H1 (cell line): ENCODE measurements at regions not wholly inside any gene's neighbourhood (a gene's known extent, or its start where the extent isn't known, plus 50 kb on each side); places are given as distances from the start of the nearest gene placed in this dataset.

Experiments used
- CTCF ChIA-PET: fragments of 300-600 bp; sonication (Branson Sonifier 250); formaldehyde crosslinking; loops from one replicate; lab custom pipeline; 2021; ENCODE audit not compliant: partially characterized antibody; lab: Charles Lee
- POLR2A ChIA-PET: fragments of 300-600 bp; sonication (Branson Sonifier 250); formaldehyde crosslinking; loops from one replicate; lab custom pipeline; 2021; ENCODE audit warnings: inconsistent platforms; ENCODE audit not compliant: partially characterized antibody; lab: Charles Lee
- DNase-seq, 2 experiments: peaks; one replicate each; pipeline versions ENCODE4 v3.0.0 to v3.0.0-alpha.2; 2010 to 2022; ENCODE audit warnings: low spot score in 2 of 2, low read depth in 1 of 2, mixed read lengths in 1 of 2
- FAIRE-seq: peaks from 2 replicates; lab custom pipeline; 2011; peaks lifted over from hg19 to GRCh38; lab: Jason Lieb, UNC
- H2AFZ ChIP-seq: 2 replicates; pipeline ENCODE4 v1.8.1; 2012; ENCODE audit warnings: low read length, inconsistent platforms
- H2AK5ac ChIP-seq: 2 replicates; pipeline ENCODE4 v1.6.1; 2013; ENCODE audit warnings: low read depth, low read length
- H2BK120ac ChIP-seq: replicated peaks from 2 replicates; pipeline ENCODE3; 2013; ENCODE audit warnings: low read depth, low read length, inconsistent platforms
- H2BK12ac ChIP-seq: 2 replicates; pipeline ENCODE4 v1.6.1; 2013; ENCODE audit warnings: low read depth, low read length
- H2BK15ac ChIP-seq: 2 replicates; pipeline ENCODE4 v1.6.1; 2013; ENCODE audit warnings: low read length
- H2BK20ac ChIP-seq: 2 replicates; pipeline ENCODE4 v1.6.1; 2013; ENCODE audit warnings: low read length
- H2BK5ac ChIP-seq: 2 replicates; pipeline ENCODE4 v1.6.1; 2013; ENCODE audit warnings: low read depth, low read length
- H3K14ac ChIP-seq: 2 replicates; pipeline ENCODE4 v1.6.1; 2013; ENCODE audit warnings: inconsistent platforms; ENCODE audit not compliant: insufficient read length
- H3K18ac ChIP-seq: 2 replicates; pipeline ENCODE4 v1.6.1; 2013; ENCODE audit warnings: low read length; ENCODE audit errors: extremely low read depth
- H3K23ac ChIP-seq: 2 replicates; pipeline ENCODE4 v1.6.1; 2013; ENCODE audit warnings: inconsistent platforms; ENCODE audit not compliant: insufficient read length
- H3K23me2 ChIP-seq: 2 replicates; pipeline ENCODE4 v1.6.1; 2013; ENCODE audit warnings: low read depth, low read length
- H3K27ac ChIP-seq: 2 replicates; pipeline ENCODE4 v1.6.1; 2011; ENCODE audit warnings: low read depth, low read length, inconsistent platforms
- H3K27me3 ChIP-seq, 4 experiments: replicated peaks in 1 of 4; 1 replicate in 1 of 4; 2 replicates in 3 of 4; pipeline versions ENCODE4 v1.6.1 to v1.8.1; 2011 to 2013; ENCODE audit warnings: low read length in 3 of 4, mild to moderate bottlenecking in 3 of 4, inconsistent platforms in 2 of 4, mixed read lengths in 2 of 4, moderate library complexity in 1 of 4; ENCODE audit not compliant: control insufficient read depth in 3 of 4, insufficient read depth in 3 of 4; ENCODE audit errors: extremely low read depth in 1 of 4
- H3K36me3 ChIP-seq, 4 experiments: 2 replicates each; pipeline versions ENCODE4 v1.6.1 to v1.8.1; 2011 to 2013; ENCODE audit warnings: mild to moderate bottlenecking in 4 of 4, low read length in 3 of 4, moderate library complexity in 2 of 4, control low read depth in 1 of 4, inconsistent platforms in 1 of 4; ENCODE audit not compliant: insufficient read depth in 4 of 4, control insufficient read depth in 2 of 4
- H3K4ac ChIP-seq: replicated peaks from 2 replicates; pipeline ENCODE3; 2013; ENCODE audit warnings: low read length, low read depth, mixed read lengths, inconsistent platforms; ENCODE audit not compliant: insufficient read length
- H3K4me1 ChIP-seq, 4 experiments: replicated peaks in 1 of 4; 1 replicate in 1 of 4; 2 replicates in 3 of 4; pipeline versions ENCODE4 v1.6.1 to v1.8.1; 2011 to 2013; ENCODE audit warnings: low read length in 3 of 4, inconsistent platforms in 2 of 4, mixed read lengths in 1 of 4; ENCODE audit not compliant: insufficient read depth in 4 of 4, control insufficient read depth in 3 of 4
- H3K4me2 ChIP-seq, 2 experiments: 2 replicates each; pipeline versions ENCODE4 v1.6.1 to v1.8.1; 2011 to 2013; ENCODE audit warnings: low read depth in 2 of 2, low read length in 2 of 2, control low read depth in 1 of 2, inconsistent platforms in 1 of 2, mild to moderate bottlenecking in 1 of 2; ENCODE audit not compliant: insufficient read depth in 1 of 2
- H3K4me3 ChIP-seq, 4 experiments: fragments of 200-600, 300-600 bp in 1 of 4; sonication (generic), shearing (Covaris generic), sonication (Bioruptor Twin) in 1 of 4; 2 replicates each; pipeline versions ENCODE4 v1.5.1 to v1.8.1; 2011 to 2016; ENCODE audit warnings: low read length in 4 of 4, low read depth in 3 of 4, control low read depth in 2 of 4, inconsistent platforms in 2 of 4, mild to moderate bottlenecking in 2 of 4, mixed read lengths in 1 of 4, moderate library complexity in 1 of 4; ENCODE audit not compliant: insufficient read depth in 2 of 4; ENCODE audit errors: extremely low read depth in 1 of 4
- H3K56ac ChIP-seq: replicated peaks from 2 replicates; pipeline ENCODE3; 2013; ENCODE audit warnings: low read depth, mild to moderate bottlenecking, mixed read lengths, low read length, inconsistent platforms; ENCODE audit not compliant: insufficient read length
- H3K79me1 ChIP-seq: 2 replicates; pipeline ENCODE4 v1.6.1; 2013; ENCODE audit warnings: low read depth, low read length, control low read depth
- H3K79me2 ChIP-seq, 2 experiments: 2 replicates each; pipeline versions ENCODE4 v1.6.1 to v1.8.1; 2012 to 2013; ENCODE audit warnings: low read length in 2 of 2, mild to moderate bottlenecking in 2 of 2, inconsistent platforms in 1 of 2; ENCODE audit not compliant: insufficient read depth in 2 of 2, control insufficient read depth in 1 of 2
- H3K9ac ChIP-seq, 4 experiments: replicated peaks in 1 of 4; 1 replicate in 1 of 4; 2 replicates in 3 of 4; pipeline versions ENCODE4 v1.6.1 to v1.8.1; 2011 to 2013; ENCODE audit warnings: low read depth in 3 of 4, low read length in 3 of 4, control low read depth in 2 of 4, mild to moderate bottlenecking in 2 of 4, moderate library complexity in 2 of 4, inconsistent platforms in 1 of 4; ENCODE audit errors: extremely low read depth in 1 of 4
- H3K9me3 ChIP-seq, 2 experiments: 2 replicates each; pipeline versions ENCODE4 v1.6.1 to v1.8.1; 2012 to 2013; ENCODE audit warnings: mild to moderate bottlenecking in 2 of 2, moderate library complexity in 2 of 2, control low read depth in 1 of 2, inconsistent platforms in 1 of 2, low read depth in 1 of 2, low read length in 1 of 2, mixed read lengths in 1 of 2; ENCODE audit not compliant: insufficient read depth in 2 of 2
- H4K20me1 ChIP-seq, 2 experiments: replicated peaks in 1 of 2; 2 replicates each; pipeline versions ENCODE3 to v1.8.1; 2011 to 2013; ENCODE audit warnings: inconsistent platforms in 2 of 2, low read length in 2 of 2, mild to moderate bottlenecking in 1 of 2; ENCODE audit not compliant: insufficient read depth in 2 of 2, control insufficient read depth in 1 of 2
- H4K5ac ChIP-seq: 2 replicates; pipeline ENCODE4 v1.6.1; 2013; ENCODE audit warnings: low read length, low read depth, mixed read lengths, inconsistent platforms; ENCODE audit not compliant: insufficient read length
- H4K8ac ChIP-seq: 2 replicates; pipeline ENCODE4 v1.8.0; 2013; ENCODE audit warnings: mild to moderate bottlenecking, moderate library complexity, low read length, inconsistent platforms; ENCODE audit not compliant: insufficient read depth; ENCODE audit errors: extremely low read depth
- H4K91ac ChIP-seq: replicated peaks from 2 replicates; pipeline ENCODE3; 2013; ENCODE audit warnings: low read length, mixed read lengths, inconsistent platforms; ENCODE audit not compliant: insufficient read length
- CHD1 ChIP-seq: IDR thresholded peaks from 2 replicates; pipeline ENCODE4 v1.6.1; 2012; ENCODE audit warnings: low read depth, low read length, improper control_type of control experiment
- WGBS, 2 experiments: shearing (Covaris generic) in 1 of 2; methylation state at CpG; one replicate each; pipeline versions ENCODE4 v1.1.6 to v1.1.7; 2013 to 2015; ENCODE audit warnings: low lambda C conversion rate in 2 of 2, mixed read lengths in 2 of 2, inconsistent platforms in 1 of 2, low coverage in 1 of 2, missing lambda C conversion rate in 1 of 2; ENCODE audit not compliant: insufficient replicate concordance in 2 of 2, insufficient coverage in 1 of 2, insufficient read length in 1 of 2; ENCODE audit errors: extremely low coverage in 1 of 2, missing lambda C conversion rate in 1 of 2; 5-methylcytosine and 5-hydroxymethylcytosine counted together

GRCh38 chr6:141539617-141540016 is 593.1 kb upstream of the GJE1 start:
- no peaks in the 10 kb centered on the region for H3K79me2 ChIP-seq
- no peak overlapping the region for H4K5ac ChIP-seq
- H3K9ac ChIP-seq = no peak overlapping the region
- no peak overlapping the region for H3K4ac ChIP-seq
- no peak overlapping the region for H4K91ac ChIP-seq
- H3K56ac ChIP-seq = no peak overlapping the region
- FAIRE-seq (no peak), DNase-seq (no peak)
- no peak overlapping the region for H2BK15ac ChIP-seq
- H3K23ac ChIP-seq = no peak overlapping the region
- ChIA-PET CTCF (interaction anchor here (0.6 kb wide), 1 partner anchor 1939 kb away, joined by 4 read pairs; no protein-coding TSS in a partner anchor), POLR2A (no interaction called here)
- H3K18ac ChIP-seq = no peak overlapping the region
- 69% methylated on average over 1 of the region's 1 CpG; no CpG with 5 or more reads in 1 of the 2 experiments for WGBS, 2 experiments
- H2BK20ac ChIP-seq = no peak overlapping the region; the same call in 1 of the 2 replicates
- H3K27ac ChIP-seq = no peak overlapping the region
- H3K79me1 ChIP-seq = no peaks in the 10 kb centered on the region; the same call in 1 of the 2 replicates
- no peak overlapping the region for H3K4me3 ChIP-seq
- no peaks in the 10 kb centered on the region for H4K20me1 ChIP-seq
- no peaks in the 10 kb centered on the region for H3K27me3 ChIP-seq
- no peak overlapping the region for H2BK120ac ChIP-seq
- no peak overlapping the region for H2AFZ ChIP-seq
- no peak overlapping the region for H3K14ac ChIP-seq
- H4K8ac ChIP-seq = no peak overlapping the region
- no peak overlapping the region for H2BK5ac ChIP-seq
- H3K23me2 ChIP-seq = no peaks in the 10 kb centered on the region
- 0 out of 4 replicates have a peak, but pooled peaks cover 0 to 2% of the 10 kb centered on the region in 2 experiments for H3K9me3 ChIP-seq
- H3K4me1 ChIP-seq = no peaks in the 10 kb centered on the region
- H3K4me2 ChIP-seq = no peak overlapping the region
- H2BK12ac ChIP-seq = no peak overlapping the region
- H2AK5ac ChIP-seq = no peak overlapping the region
- TF ChIP-seq CHD1 = no peak
- no peaks in the 10 kb centered on the region for H3K36me3 ChIP-seq
